Muscle of leg (tissue), 3 donors: ENCODE measurements at regions not wholly inside any gene's neighbourhood (a gene's known extent, or its start where the extent isn't known, plus 50 kb on each side); places are given as distances from the start of the nearest gene placed in this dataset.

ENCODE experiments used
- DNase-seq: peaks from one replicate; pipeline ENCODE4 v3.0.0; 2013
- H3K27ac ChIP-seq: one replicate; pipeline ENCODE4 v1.5.1; 2013; ENCODE audit warnings: mild to moderate bottlenecking, low read length, control low read depth
- H3K27me3 ChIP-seq: one replicate; pipeline ENCODE4 v1.6.1; 2013; ENCODE audit warnings: low read length; ENCODE audit not compliant: control insufficient read depth, insufficient read depth
- H3K36me3 ChIP-seq: one replicate; pipeline ENCODE4 v1.6.1; 2013; ENCODE audit warnings: low read length; ENCODE audit not compliant: control insufficient read depth, insufficient read depth
- H3K4me1 ChIP-seq: one replicate; pipeline ENCODE4 v1.6.1; 2013; ENCODE audit warnings: low read length; ENCODE audit not compliant: control insufficient read depth, insufficient read depth
- H3K4me3 ChIP-seq: one replicate; pipeline ENCODE4 v1.5.1; 2013; ENCODE audit warnings: low read length, control low read depth
- H3K9me3 ChIP-seq: replicated peaks from 2 replicates; pipeline ENCODE4 v1.6.1; 2013; ENCODE audit warnings: low read depth, low read length; ENCODE audit not compliant: control insufficient read depth
- WGBS: methylation state at CpG from one replicate; pipeline ENCODE4 v1.1.5; 2013; ENCODE audit warnings: missing lambda C conversion rate; ENCODE audit not compliant: insufficient coverage; 5-methylcytosine and 5-hydroxymethylcytosine counted together

- H3K4me3 ChIP-seq = no peak overlapping the region
- no peaks in the 10 kb centered on the region for H3K36me3 ChIP-seq
- H3K4me1 ChIP-seq = peaks cover 9% of the 10 kb centered on the region
- DNase-seq = peak; percentile 62
- H3K27me3 ChIP-seq = no peaks in the 10 kb centered on the region
- 55% methylated on average over 2 of the region's 4 CpGs for WGBS
- H3K27ac ChIP-seq = peak overlapping the region; percentile 74
- H3K9me3 ChIP-seq = no peaks in the 10 kb centered on the region
Observed at GRCh38 chr5:58071566-58071965, 388.3 kb downstream of the PLK2 start.

GRCh38 chr5:58069846-58070245, 390.0 kb downstream of the PLK2 start:
- Histone ChIP-seq H3K4me3 (no peak overlapping the region), H3K9me3 (no peaks in the 10 kb centered on the region), H3K4me1 (peaks cover 9% of the 10 kb centered on the region), H3K27me3 (no peaks in the 10 kb centered on the region), H3K27ac (no peak overlapping the region), H3K36me3 (no peaks in the 10 kb centered on the region)
- 43% methylated on average over 1 of the region's 4 CpGs for WGBS
- no peak for DNase-seq

- peaks cover 9% of the 10 kb centered on the region for H3K4me1 ChIP-seq
- no peak overlapping the region for H3K27ac ChIP-seq
- no peaks in the 10 kb centered on the region for H3K27me3 ChIP-seq
- H3K4me3 ChIP-seq = no peak overlapping the region
- 95% methylated on average over 26 of the region's 31 CpGs for WGBS
- DNase-seq = no peak
- no peaks in the 10 kb centered on the region for H3K36me3 ChIP-seq
- no peaks in the 10 kb centered on the region for H3K9me3 ChIP-seq
Observed at GRCh38 chr5:58069016-58069705, 390.7 kb downstream of the PLK2 start.

GRCh38 chr5:58066557-58066956, 393.3 kb downstream of the PLK2 start:
- Histone ChIP-seq H3K27ac (no peak overlapping the region), H3K4me3 (no peak overlapping the region), H3K4me1 (peaks cover 2% of the 10 kb centered on the region), H3K27me3 (no peaks in the 10 kb centered on the region), H3K9me3 (no peaks in the 10 kb centered on the region), H3K36me3 (no peaks in the 10 kb centered on the region)
- 70% methylated on average over 1 of the region's 1 CpG for WGBS
- DNase-seq = no peak

GRCh38 chr5:58066076-58066475, 393.8 kb downstream of the PLK2 start:
- DNase-seq = no peak
- Histone ChIP-seq H3K9me3 (no peaks in the 10 kb centered on the region), H3K4me1 (no peaks in the 10 kb centered on the region), H3K36me3 (no peaks in the 10 kb centered on the region), H3K27ac (no peak overlapping the region), H3K4me3 (no peak overlapping the region), H3K27me3 (no peaks in the 10 kb centered on the region)
- no CpG with 5 or more reads among the region's 2 CpGs for WGBS

GRCh38 chr5:58064801-58065200, 395.1 kb downstream of the PLK2 start:
- no peak for DNase-seq
- Histone ChIP-seq H3K9me3 (no peaks in the 10 kb centered on the region), H3K27ac (no peak overlapping the region), H3K27me3 (no peaks in the 10 kb centered on the region), H3K4me1 (no peaks in the 10 kb centered on the region), H3K4me3 (no peak overlapping the region), H3K36me3 (no peaks in the 10 kb centered on the region)
- WGBS = no CpG with 5 or more reads among the region's 2 CpGs

- H3K4me1 ChIP-seq = no peaks in the 10 kb centered on the region
- H3K27ac ChIP-seq = no peak overlapping the region
- peaks cover 5% of the 10 kb centered on the region for H3K9me3 ChIP-seq
- no CpG with 5 or more reads among the region's 3 CpGs for WGBS
- H3K36me3 ChIP-seq = no peaks in the 10 kb centered on the region
- peak; percentile 61 for DNase-seq
- no peak overlapping the region for H3K4me3 ChIP-seq
- no peaks in the 10 kb centered on the region for H3K27me3 ChIP-seq
Observed at GRCh38 chr5:58060996-58061395, 398.9 kb downstream of the PLK2 start.

- WGBS = no CpG with 5 or more reads among the region's 4 CpGs
- Histone ChIP-seq H3K4me3 (no peak overlapping the region), H3K36me3 (no peaks in the 10 kb centered on the region)
Observed at GRCh38 chr5:58057324-58057723, 402.6 kb downstream of the PLK2 start.

GRCh38 chr5:58056546-58056945, 403.3 kb downstream of the PLK2 start:
- no peaks in the 10 kb centered on the region for H3K36me3 ChIP-seq
- H3K9me3 ChIP-seq = peaks cover 5% of the 10 kb centered on the region
- peak overlapping the region; percentile 15 for H3K27ac ChIP-seq
- DNase-seq = peak; percentile 81
- no peak overlapping the region for H3K4me3 ChIP-seq
- no peaks in the 10 kb centered on the region for H3K4me1 ChIP-seq
- no peaks in the 10 kb centered on the region for H3K27me3 ChIP-seq
- no CpG with 5 or more reads among the region's 1 CpG for WGBS

More at GRCh38 chr5:58057324-58057723, 402.6 kb downstream of the PLK2 start:
- DNase-seq = no peak
- Histone ChIP-seq H3K27me3 (no peaks in the 10 kb centered on the region), H3K9me3 (peaks cover 5% of the 10 kb centered on the region), H3K27ac (no peak overlapping the region), H3K4me1 (no peaks in the 10 kb centered on the region)

- no CpG with 5 or more reads among the region's 1 CpG for WGBS
Observed at GRCh38 chr5:58054018-58054417, 405.9 kb downstream of the PLK2 start.

GRCh38 chr5:58048954-58049353, 410.9 kb downstream of the PLK2 start:
- no peak for DNase-seq
- WGBS = no CpG with 5 or more reads among the region's 3 CpGs
- Histone ChIP-seq H3K36me3 (no peaks in the 10 kb centered on the region), H3K27me3 (no peaks in the 10 kb centered on the region), H3K9me3 (no peaks in the 10 kb centered on the region), H3K27ac (no peak overlapping the region), H3K4me3 (no peak overlapping the region), H3K4me1 (no peaks in the 10 kb centered on the region)

More at GRCh38 chr5:58054018-58054417, 405.9 kb downstream of the PLK2 start:
- no peak for DNase-seq
- Histone ChIP-seq H3K4me3 (no peak overlapping the region), H3K36me3 (no peaks in the 10 kb centered on the region), H3K9me3 (peaks cover 5% of the 10 kb centered on the region), H3K27me3 (no peaks in the 10 kb centered on the region), H3K4me1 (no peaks in the 10 kb centered on the region), H3K27ac (no peak overlapping the region)
